Fibroblast of the aortic adventitia (primary cell): ENCODE measurements at regions not wholly inside any gene's neighbourhood (a gene's known extent, or its start where the extent isn't known, plus 50 kb on each side); places are given as distances from the start of the nearest gene placed in this dataset.

Experiments used
- DNase-seq: peaks from one replicate; pipeline ENCODE4 v3.0.0-alpha.2; 2010; ENCODE audit warnings: low read depth
- H3K4me3 ChIP-seq: 2 replicates; pipeline ENCODE4 v1.5.1; 2011; ENCODE audit warnings: low read depth, mild to moderate bottlenecking, control low read depth, low read length, moderate library complexity
- TF ChIP-seq, protein P1 (sequence below): IDR thresholded peaks from 2 replicates; pipeline ENCODE4 v1.5.1; 2011; ENCODE audit warnings: mild to moderate bottlenecking, low read length, control low read depth, inconsistent platforms; ENCODE audit not compliant: insufficient read depth

DNA sequence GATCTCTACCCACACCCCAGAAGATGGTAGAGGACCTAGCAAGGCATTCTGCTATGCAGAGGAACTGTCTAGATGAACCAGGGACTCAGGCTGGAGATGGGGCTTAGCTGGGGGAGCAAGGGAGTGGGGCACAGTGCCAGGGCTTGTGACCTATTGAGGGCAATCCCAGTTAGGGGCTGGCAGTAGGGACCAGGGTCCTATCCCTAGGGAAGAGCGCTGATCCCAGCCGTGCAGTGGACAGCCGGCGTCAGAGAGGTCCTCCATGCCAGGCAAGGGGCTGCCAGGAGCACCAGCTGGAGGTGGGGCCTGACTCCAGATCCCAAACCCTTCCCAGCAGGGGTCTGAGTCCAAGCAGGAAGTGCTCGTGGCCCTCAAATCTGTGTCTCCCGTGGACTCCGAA lies 52.7 kb upstream of the NEURL1B start:
- TF ChIP-seq, protein P1, sequence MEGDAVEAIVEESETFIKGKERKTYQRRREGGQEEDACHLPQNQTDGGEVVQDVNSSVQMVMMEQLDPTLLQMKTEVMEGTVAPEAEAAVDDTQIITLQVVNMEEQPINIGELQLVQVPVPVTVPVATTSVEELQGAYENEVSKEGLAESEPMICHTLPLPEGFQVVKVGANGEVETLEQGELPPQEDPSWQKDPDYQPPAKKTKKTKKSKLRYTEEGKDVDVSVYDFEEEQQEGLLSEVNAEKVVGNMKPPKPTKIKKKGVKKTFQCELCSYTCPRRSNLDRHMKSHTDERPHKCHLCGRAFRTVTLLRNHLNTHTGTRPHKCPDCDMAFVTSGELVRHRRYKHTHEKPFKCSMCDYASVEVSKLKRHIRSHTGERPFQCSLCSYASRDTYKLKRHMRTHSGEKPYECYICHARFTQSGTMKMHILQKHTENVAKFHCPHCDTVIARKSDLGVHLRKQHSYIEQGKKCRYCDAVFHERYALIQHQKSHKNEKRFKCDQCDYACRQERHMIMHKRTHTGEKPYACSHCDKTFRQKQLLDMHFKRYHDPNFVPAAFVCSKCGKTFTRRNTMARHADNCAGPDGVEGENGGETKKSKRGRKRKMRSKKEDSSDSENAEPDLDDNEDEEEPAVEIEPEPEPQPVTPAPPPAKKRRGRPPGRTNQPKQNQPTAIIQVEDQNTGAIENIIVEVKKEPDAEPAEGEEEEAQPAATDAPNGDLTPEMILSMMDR = no peak
- no peak for DNase-seq
- H3K4me3 ChIP-seq = no peak overlapping the region

DNA sequence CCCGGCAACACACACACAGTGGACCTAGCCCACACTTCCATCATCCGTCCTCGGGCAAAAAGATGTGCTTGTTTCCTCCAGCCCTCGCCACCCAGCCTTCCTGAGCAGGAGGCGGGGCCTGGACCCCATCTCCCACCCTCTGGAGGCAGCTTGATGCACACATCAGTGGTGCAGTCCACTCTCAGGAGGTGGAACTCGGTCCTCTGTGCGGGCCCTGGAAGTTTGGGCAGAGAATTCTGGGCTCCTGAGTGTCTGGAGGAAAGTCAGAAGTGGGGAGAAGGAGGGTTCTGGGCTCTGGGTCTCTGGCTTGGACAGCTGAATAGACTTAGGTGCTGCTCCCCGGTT lies 54.0 kb upstream of the NEURL1B start:
- TF ChIP-seq, protein P1 = no peak
- no peak for DNase-seq
- H3K4me3 ChIP-seq = no peak overlapping the region

DNA sequence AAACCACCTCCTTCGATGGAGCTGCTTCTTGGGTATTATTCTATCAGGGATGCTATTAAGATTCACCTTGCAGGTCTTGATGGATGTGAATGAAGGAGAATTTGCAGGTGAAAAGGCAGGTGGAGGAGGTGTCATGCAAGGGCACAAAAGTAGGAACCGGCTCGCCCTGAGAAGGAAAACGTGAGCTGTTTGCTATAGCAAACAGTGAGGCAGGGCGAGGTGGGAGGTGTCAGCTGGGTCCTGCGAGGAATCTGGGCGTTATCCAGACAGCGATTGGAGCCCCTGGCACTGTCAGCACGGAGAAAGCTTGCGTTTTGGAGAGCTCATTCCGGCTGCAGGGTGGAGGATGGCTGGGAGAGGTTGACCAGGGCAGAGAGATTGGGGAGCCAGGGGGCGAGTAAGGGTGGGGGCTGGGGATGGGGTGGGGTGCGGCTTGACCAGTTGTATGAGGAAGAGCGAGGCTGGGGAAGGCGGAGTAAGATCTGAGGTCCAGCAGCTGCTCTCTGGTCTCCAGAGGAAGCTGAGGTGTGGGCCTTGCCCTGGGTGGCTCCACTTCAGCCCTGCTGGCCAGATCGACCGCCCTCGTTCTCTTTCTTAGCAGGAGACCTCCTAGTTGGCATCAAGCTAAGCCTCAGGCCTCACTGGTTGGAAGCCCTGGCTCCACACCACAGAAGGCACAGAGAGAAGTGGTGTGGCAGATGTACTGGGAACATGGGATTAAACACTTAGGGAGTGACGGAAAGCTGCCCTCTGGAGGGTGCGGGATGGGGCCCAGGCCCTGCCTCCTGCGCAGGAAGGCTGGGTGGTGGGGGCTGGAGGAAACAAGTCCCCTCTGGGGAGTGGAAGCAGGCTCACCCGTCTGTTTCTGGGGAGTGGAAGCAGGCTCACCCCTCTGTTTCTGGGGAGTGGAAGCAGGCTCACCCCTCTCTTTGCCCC lies 54.7 kb upstream of the NEURL1B start:
- TF ChIP-seq, protein P1 = no peak
- no peak overlapping the region for H3K4me3 ChIP-seq
- DNase-seq = no peak

DNA sequence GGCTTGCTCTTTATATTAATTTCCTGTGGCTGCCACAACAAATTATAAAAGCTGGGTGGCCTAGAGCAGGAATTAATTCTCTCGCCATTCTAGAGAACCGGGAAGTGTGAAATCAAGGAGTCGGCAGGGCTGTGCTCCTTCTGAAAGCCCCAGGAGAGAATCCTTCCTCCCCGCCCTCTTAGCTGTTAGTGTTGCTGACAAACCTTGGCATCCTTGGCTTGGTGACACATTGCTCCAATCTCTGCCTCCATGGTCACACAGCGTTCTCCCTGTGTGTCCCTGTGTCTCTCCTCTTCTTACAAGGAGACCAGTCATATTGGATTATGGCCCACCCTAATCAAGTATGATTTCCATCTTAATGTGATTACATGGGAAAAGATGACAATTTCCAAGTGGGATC lies 55.9 kb upstream of the NEURL1B start:
- no peak overlapping the region for H3K4me3 ChIP-seq
- TF ChIP-seq, protein P1 = no peak
- no peak for DNase-seq

DNA sequence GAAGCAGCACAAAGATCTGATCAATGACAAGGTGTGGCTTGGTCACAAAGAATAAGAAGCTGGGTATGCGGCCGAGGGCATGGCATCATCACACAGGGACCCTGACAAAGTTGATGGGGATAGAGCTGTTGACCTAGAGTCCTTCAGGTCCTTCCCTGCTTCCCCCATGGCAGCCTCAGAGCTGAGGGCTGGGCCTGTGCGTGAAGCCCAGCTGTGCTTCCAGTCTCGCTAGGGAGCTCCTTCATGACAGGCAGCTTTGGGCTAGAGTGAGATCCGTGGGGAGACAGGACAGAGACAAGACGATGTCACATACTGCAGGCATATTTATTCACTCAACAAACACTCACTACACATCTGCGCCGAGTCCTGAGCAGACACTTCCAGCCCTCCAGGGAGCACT lies 56.4 kb upstream of the NEURL1B start:
- H3K4me3 ChIP-seq = no peak overlapping the region
- DNase-seq = no peak
- TF ChIP-seq, protein P1 = no peak

DNA sequence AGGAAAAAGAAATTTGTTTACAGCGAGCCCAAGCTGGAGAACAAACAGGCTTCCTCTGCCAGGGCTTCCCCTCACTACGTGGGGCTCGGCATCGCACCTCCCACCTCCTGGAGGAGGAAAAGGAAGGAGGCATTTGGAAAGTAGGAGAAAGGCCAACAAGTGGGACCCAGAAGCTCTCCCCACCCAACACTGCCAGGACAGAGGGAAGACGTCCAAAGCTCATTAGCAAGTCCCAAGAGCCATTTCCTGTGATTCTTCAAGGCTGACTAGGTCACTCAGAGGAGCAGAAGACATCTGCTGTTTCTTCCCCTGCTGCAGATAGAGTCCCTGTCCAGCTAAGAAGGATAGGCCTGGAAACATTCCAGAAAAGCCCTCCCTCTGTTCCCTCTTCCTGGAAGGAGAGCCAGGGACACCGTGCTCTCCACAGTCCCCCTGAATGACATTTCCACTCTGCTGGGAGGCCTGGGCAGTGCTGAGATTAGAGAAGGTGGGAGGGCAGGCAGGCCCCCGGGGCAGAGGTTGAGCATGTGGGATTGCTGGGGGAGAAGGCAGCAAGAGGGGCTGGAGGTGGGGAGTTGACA lies 57.0 kb upstream of the NEURL1B start:
- TF ChIP-seq, protein P1 = no peak
- no peak for DNase-seq
- no peak overlapping the region for H3K4me3 ChIP-seq
